GM23338 (cell line): ENCODE measurements at regions not wholly inside any gene's neighbourhood (a gene's known extent, or its start where the extent isn't known, plus 50 kb on each side); places are given as distances from the start of the nearest gene placed in this dataset.
"Not testable (repeated sequence)": the region's sequence is repeated elsewhere in the genome, so short reads cannot be mapped to it uniquely, and the experiment has no call there.

Experiments used
- CREB1 ChIP-seq: fragments of 250-450 bp; sonication (Bioruptor Pico); IDR thresholded peaks from 2 replicates; pipeline ENCODE4 v1.5.0; 2020; ENCODE audit warnings: low read depth, mild to moderate bottlenecking, moderate library complexity
- CTCF ChIP-seq, 2 experiments: fragments of 200-600 bp in 1 of 2; sonication (generic) in 1 of 2; conservative IDR thresholded peaks; 2 replicates each; pipeline versions ENCODE4 v1.5.1 to v1.6.1; 2016 to 2017; ENCODE audit warnings: antibody characterized with exemption in 2 of 2, low read depth in 2 of 2, mild to moderate bottlenecking in 2 of 2, moderate library complexity in 1 of 2
- EZH2 ChIP-seq: fragments of 200-600 bp; sonication (generic); IDR thresholded peaks from one replicate; pipeline ENCODE4 v1.8.0; 2017; ENCODE audit warnings: antibody characterized with exemption, mild to moderate bottlenecking, low read depth; ENCODE audit not compliant: unreplicated experiment
- EZH2phosphoT487 ChIP-seq: fragments of 200-600 bp; sonication (generic); IDR thresholded peaks from one replicate; pipeline ENCODE4 v1.8.1; 2018; ENCODE audit warnings: antibody characterized with exemption; ENCODE audit not compliant: unreplicated experiment
- JUNB ChIP-seq: IDR thresholded peaks from one replicate; pipeline ENCODE4 v1.6.1; 2016; ENCODE audit warnings: antibody characterized with exemption; ENCODE audit not compliant: unreplicated experiment
- NANOG ChIP-seq: IDR thresholded peaks from 2 replicates; pipeline ENCODE4 v1.6.1; 2016; ENCODE audit warnings: antibody characterized with exemption, borderline replicate concordance
- POLR2AphosphoS5 ChIP-seq: IDR thresholded peaks from 2 replicates; pipeline ENCODE4 v1.6.1; 2016; ENCODE audit warnings: antibody characterized with exemption, low read depth
- REST ChIP-seq: IDR thresholded peaks from one replicate; pipeline ENCODE4 v1.6.1; 2018; ENCODE audit warnings: antibody characterized with exemption; ENCODE audit not compliant: unreplicated experiment
- STAT1 ChIP-seq: IDR thresholded peaks from one replicate; pipeline ENCODE4 v1.6.1; 2016; ENCODE audit warnings: antibody characterized with exemption; ENCODE audit not compliant: unreplicated experiment
- ZNF114 ChIP-seq: fragments of 250-450 bp; sonication (Bioruptor Pico); IDR thresholded peaks from 2 replicates; pipeline ENCODE4 v1.5.0; 2020; ENCODE audit warnings: mild to moderate bottlenecking, moderate library complexity
- ZNF331 ChIP-seq: fragments of 250-450 bp; sonication (Bioruptor Pico); IDR thresholded peaks from 2 replicates; pipeline ENCODE4 v1.5.0; 2020; ENCODE audit warnings: low read depth, mild to moderate bottlenecking, moderate library complexity

DNA sequence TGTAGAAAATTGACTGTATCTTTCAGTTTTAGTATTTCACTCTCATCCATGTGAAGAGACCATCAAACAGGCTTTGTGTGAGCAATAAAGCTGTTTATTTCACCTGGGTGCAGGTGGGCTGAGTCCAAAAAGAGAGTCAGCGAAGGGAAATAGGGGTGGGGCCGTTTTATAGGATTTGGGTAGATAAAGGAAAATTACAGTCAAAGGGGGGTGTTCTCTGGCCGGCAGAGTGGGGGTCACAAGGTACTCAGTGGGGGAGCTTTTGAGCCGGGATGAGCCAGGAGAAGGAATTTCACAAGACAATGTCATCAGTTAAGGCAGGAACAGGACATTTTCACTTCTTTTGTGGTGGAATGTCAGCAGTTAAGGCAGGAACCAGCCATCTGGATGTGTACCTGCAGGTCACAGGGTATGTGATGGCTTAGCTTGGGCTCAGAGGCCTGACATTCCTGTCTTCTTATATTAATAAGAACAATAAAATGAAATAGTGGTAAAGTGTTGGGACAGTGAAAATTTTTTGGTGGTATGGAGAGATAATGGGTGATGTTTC, 482.1 kb upstream of the ADGRL4 start:
- not testable (repeated sequence) for TF ChIP-seq JUNB; CTCF (conservative IDR thresholded peaks at IDR 0.05; ENCODE audit: low read depth in 2 of 2); POLR2AphosphoS5; REST; CREB1 (CRISPR knock-in tag); ZNF114 (CRISPR knock-in tag); EZH2; EZH2phosphoT487; STAT1; ZNF331 (CRISPR knock-in tag)
- TF ChIP-seq NANOG: peak; percentile 52; the same call in 1 of the 2 replicates
